HUES48 (cell line): ENCODE measurements at regions not wholly inside any gene's neighbourhood (a gene's known extent, or its start where the extent isn't known, plus 50 kb on each side); places are given as distances from the start of the nearest gene placed in this dataset.
A peak's percentile ranks its signal among the peaks of the same experiment; 100 is the strongest.

Experiments
- H3K27ac ChIP-seq: one replicate; pipeline ENCODE4 v1.7.0; 2013; ENCODE audit warnings: low read depth, low read length, inconsistent platforms
- H3K27me3 ChIP-seq: 2 replicates; pipeline ENCODE4 v1.6.1; 2013; ENCODE audit warnings: mild to moderate bottlenecking, low read length; ENCODE audit not compliant: control insufficient read depth, insufficient read depth
- H3K36me3 ChIP-seq: 2 replicates; pipeline ENCODE4 v1.6.1; 2013; ENCODE audit warnings: low read length; ENCODE audit not compliant: control insufficient read depth, insufficient read depth
- H3K4me1 ChIP-seq: 2 replicates; pipeline ENCODE4 v1.6.1; 2013; ENCODE audit warnings: mild to moderate bottlenecking, low read length; ENCODE audit not compliant: control insufficient read depth, insufficient read depth
- H3K4me3 ChIP-seq: 2 replicates; pipeline ENCODE4 v1.5.1; 2013; ENCODE audit warnings: mild to moderate bottlenecking, low read depth, low read length
- H3K9ac ChIP-seq: 2 replicates; pipeline ENCODE4 v1.6.1; 2013; ENCODE audit warnings: mild to moderate bottlenecking, low read depth, low read length, moderate library complexity
- H3K9me3 ChIP-seq: 2 replicates; pipeline ENCODE4 v1.6.1; 2013; ENCODE audit warnings: low read length; ENCODE audit not compliant: control insufficient read depth, insufficient read depth

GRCh38 chr18:68566991-68567390 is 147.9 kb downstream of the TMX3 start:
- no peaks in the 10 kb centered on the region for H3K9me3 ChIP-seq
- H3K9ac ChIP-seq, result no peak overlapping the region
- H3K27me3 ChIP-seq, result no peaks in the 10 kb centered on the region
- peaks cover 38% of the 10 kb centered on the region for H3K4me1 ChIP-seq
- no peaks in the 10 kb centered on the region for H3K36me3 ChIP-seq
- no peak overlapping the region for H3K4me3 ChIP-seq
- no peak overlapping the region for H3K27ac ChIP-seq

DNA sequence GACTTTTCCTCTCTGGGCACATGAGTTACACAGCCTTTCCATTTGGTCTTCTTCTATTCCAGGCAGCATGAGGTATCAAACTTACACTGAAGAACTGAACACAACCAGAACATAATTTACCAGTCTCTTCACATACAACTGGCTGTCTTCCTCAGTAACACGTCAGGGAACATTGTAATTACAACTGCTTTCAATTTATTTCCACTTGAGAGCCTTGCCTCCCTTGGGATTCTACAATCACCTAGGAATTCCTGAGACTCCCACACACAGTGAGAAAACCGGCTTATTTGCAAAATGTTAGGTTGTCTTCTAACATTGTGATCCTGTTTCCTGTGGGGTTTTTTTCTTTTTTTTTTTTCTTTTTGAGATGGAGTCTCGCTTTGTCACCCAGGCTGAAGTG is 149.9 kb downstream of the TMX3 start:
- Histone ChIP-seq H3K9ac (no peak overlapping the region), H3K4me3 (no peak overlapping the region), H3K27ac (peak overlapping the region; percentile 84), H3K4me1 (peaks cover 37% of the 10 kb centered on the region), H3K36me3 (no peaks in the 10 kb centered on the region), H3K27me3 (no peaks in the 10 kb centered on the region), H3K9me3 (no peaks in the 10 kb centered on the region)

- H3K4me1 ChIP-seq, result peaks cover 31% of the 10 kb centered on the region
- H3K4me3 ChIP-seq, result no peak overlapping the region
These were observed 150.6 kb downstream of the TMX3 start for GRCh38 chr18:68564351-68564750.

GRCh38 chr18:68560128-68560527 is 154.8 kb downstream of the TMX3 start:
- H3K9ac ChIP-seq, result no peak overlapping the region
- no peak overlapping the region for H3K27ac ChIP-seq
- no peak overlapping the region for H3K4me3 ChIP-seq
- no peaks in the 10 kb centered on the region for H3K36me3 ChIP-seq
- H3K4me1 ChIP-seq, result peaks cover 31% of the 10 kb centered on the region
- H3K27me3 ChIP-seq, result no peaks in the 10 kb centered on the region
- no peaks in the 10 kb centered on the region for H3K9me3 ChIP-seq

More at GRCh38 chr18:68564351-68564750, 150.6 kb downstream of the TMX3 start:
- H3K27ac ChIP-seq, result peak overlapping the region; percentile 84
- H3K27me3 ChIP-seq, result no peaks in the 10 kb centered on the region
- H3K9me3 ChIP-seq, result no peaks in the 10 kb centered on the region
- H3K9ac ChIP-seq, result no peak overlapping the region
- no peaks in the 10 kb centered on the region for H3K36me3 ChIP-seq

DNA sequence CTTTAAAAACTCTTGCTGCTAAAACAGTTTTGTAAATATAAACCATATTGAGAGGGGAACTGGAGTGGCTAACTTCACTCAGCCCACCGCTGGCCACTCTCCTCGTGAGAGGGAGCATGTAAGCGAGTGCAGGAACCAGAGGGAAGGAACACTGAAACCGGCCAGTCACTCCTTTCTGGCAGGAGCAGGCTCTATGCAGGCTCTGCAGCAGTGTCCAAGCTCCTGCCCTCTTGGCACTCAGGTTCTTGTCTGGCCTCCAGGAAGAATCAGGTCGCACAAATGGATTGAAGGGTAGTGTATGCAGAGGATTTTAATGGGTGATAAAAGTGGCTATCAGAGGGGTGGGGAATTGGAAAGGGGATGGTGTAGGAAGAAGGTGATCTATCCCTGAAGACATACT is 157.7 kb downstream of the TMX3 start:
- Histone ChIP-seq H3K4me3 (no peak overlapping the region), H3K36me3 (no peaks in the 10 kb centered on the region), H3K9me3 (no peaks in the 10 kb centered on the region), H3K27me3 (no peaks in the 10 kb centered on the region), H3K4me1 (peaks cover 3% of the 10 kb centered on the region; the same call in 1 of the 2 replicates), H3K27ac (no peak overlapping the region), H3K9ac (no peak overlapping the region)

GRCh38 chr18:68555879-68556301 is 159.0 kb downstream of the TMX3 start:
- H3K4me1 ChIP-seq, result no peaks in the 10 kb centered on the region

GRCh38 chr18:68548904-68549870 is 165.7 kb downstream of the TMX3 start:
- Histone ChIP-seq H3K4me1 (no peaks in the 10 kb centered on the region), H3K9ac (no peak overlapping the region), H3K36me3 (no peaks in the 10 kb centered on the region), H3K27me3 (no peaks in the 10 kb centered on the region), H3K9me3 (no peaks in the 10 kb centered on the region), H3K27ac (no peak overlapping the region), H3K4me3 (no peak overlapping the region)

More at GRCh38 chr18:68555879-68556301, 159.0 kb downstream of the TMX3 start:
- H3K27ac ChIP-seq, result no peak overlapping the region
- no peaks in the 10 kb centered on the region for H3K36me3 ChIP-seq
- no peaks in the 10 kb centered on the region for H3K27me3 ChIP-seq
- H3K9me3 ChIP-seq, result no peaks in the 10 kb centered on the region
- no peak overlapping the region for H3K9ac ChIP-seq
- H3K4me3 ChIP-seq, result no peak overlapping the region

GRCh38 chr18:68543344-68543743 is 171.6 kb downstream of the TMX3 start:
- Histone ChIP-seq H3K4me3 (no peak overlapping the region), H3K4me1 (no peaks in the 10 kb centered on the region), H3K27me3 (no peaks in the 10 kb centered on the region), H3K27ac (no peak overlapping the region), H3K9ac (no peak overlapping the region), H3K36me3 (no peaks in the 10 kb centered on the region), H3K9me3 (no peaks in the 10 kb centered on the region)

DNA sequence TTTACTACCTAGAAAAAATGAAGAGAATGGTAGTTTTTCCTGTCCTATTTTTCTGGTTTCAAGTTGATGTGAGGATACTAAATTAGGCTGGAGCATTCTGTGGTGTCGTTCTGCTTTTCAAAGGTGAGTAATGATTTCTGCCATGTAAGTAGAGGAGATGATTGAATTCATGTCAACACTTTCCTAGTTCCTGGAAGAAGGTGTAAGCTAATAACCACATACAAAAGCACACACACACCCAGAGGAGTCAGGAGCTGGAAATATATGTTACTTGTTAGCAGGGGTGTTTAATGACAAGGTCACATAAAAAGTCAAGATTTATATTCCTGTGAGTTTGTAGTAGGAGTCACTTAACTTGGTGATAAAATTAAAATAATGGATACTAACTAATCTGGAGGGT is 172.1 kb downstream of the TMX3 start:
- Histone ChIP-seq H3K4me3 (no peak overlapping the region), H3K9me3 (no peaks in the 10 kb centered on the region), H3K9ac (no peak overlapping the region), H3K27ac (no peak overlapping the region), H3K27me3 (no peaks in the 10 kb centered on the region), H3K36me3 (no peaks in the 10 kb centered on the region), H3K4me1 (no peaks in the 10 kb centered on the region)

- Histone ChIP-seq H3K4me3 (no peak overlapping the region), H3K36me3 (no peaks in the 10 kb centered on the region), H3K27ac (no peak overlapping the region), H3K9me3 (no peaks in the 10 kb centered on the region), H3K9ac (no peak overlapping the region), H3K4me1 (peaks cover 5% of the 10 kb centered on the region; the same call in 1 of the 2 replicates), H3K27me3 (no peaks in the 10 kb centered on the region)
These were observed 181.3 kb downstream of the TMX3 start for GRCh38 chr18:68533641-68534040.

GRCh38 chr18:68532328-68532885 is 182.5 kb downstream of the TMX3 start:
- peaks cover 5% of the 10 kb centered on the region; the same call in 1 of the 2 replicates for H3K4me1 ChIP-seq
- no peaks in the 10 kb centered on the region for H3K36me3 ChIP-seq
- H3K27me3 ChIP-seq, result no peaks in the 10 kb centered on the region
- no peak overlapping the region for H3K9ac ChIP-seq
- no peaks in the 10 kb centered on the region for H3K9me3 ChIP-seq
- no peak overlapping the region for H3K27ac ChIP-seq
- H3K4me3 ChIP-seq, result no peak overlapping the region
